CD4-positive, alpha-beta memory T cell (primary cell): ENCODE measurements at regions not wholly inside any gene's neighbourhood (a gene's known extent, or its start where the extent isn't known, plus 50 kb on each side); places are given as distances from the start of the nearest gene placed in this dataset.
"Not testable (repeated sequence)": the region's sequence is repeated elsewhere in the genome, so short reads cannot be mapped to it uniquely, and the experiment has no call there.

Experiments
- CTCF ChIA-PET: fragments of 350-600 bp; sonication (Branson Sonifier 250); formaldehyde crosslinking; loops from one replicate; lab custom pipeline; 2021; ENCODE audit warnings: inconsistent platforms; ENCODE audit not compliant: partially characterized antibody; lab: Charles Lee
- POLR2A ChIA-PET: fragments of 350-600 bp; sonication (Branson Sonifier 250); formaldehyde crosslinking; loops from one replicate; lab custom pipeline; 2021; ENCODE audit not compliant: partially characterized antibody; lab: Charles Lee
- DNase-seq, 5 donors: peaks; one replicate each; pipeline versions ENCODE4 v3.0.0 to v3.0.0-alpha.2; 2020 to 2022; ENCODE audit warnings: mixed read lengths in 1 of 5
- H3K27ac ChIP-seq: one replicate; pipeline ENCODE4 v1.7.0; 2013; ENCODE audit warnings: low read depth, low read length
- H3K27me3 ChIP-seq: 2 replicates; pipeline ENCODE4 v1.7.0; 2013; ENCODE audit warnings: mild to moderate bottlenecking, low read length, moderate library complexity; ENCODE audit not compliant: insufficient read depth
- H3K36me3 ChIP-seq: 2 replicates; pipeline ENCODE4 v1.7.0; 2013; ENCODE audit warnings: mild to moderate bottlenecking, low read length, moderate library complexity; ENCODE audit not compliant: insufficient read depth
- H3K4me1 ChIP-seq: 2 replicates; pipeline ENCODE4 v1.7.0; 2013; ENCODE audit warnings: mild to moderate bottlenecking, low read length, moderate library complexity; ENCODE audit not compliant: insufficient read depth
- H3K4me3 ChIP-seq, 2 donors: one replicate each; pipeline ENCODE4 v1.7.0; 2013; ENCODE audit warnings: low read length in 2 of 2, mild to moderate bottlenecking in 1 of 2
- H3K9me3 ChIP-seq, 2 donors: one replicate each; pipeline ENCODE4 v1.7.0; 2013; ENCODE audit warnings: low read length in 2 of 2, control low read depth in 1 of 2; ENCODE audit not compliant: control insufficient read depth in 1 of 2
- H3K27ac Mint-ChIP-seq, 7 donors: one replicate each; pipeline ENCODE4 v1.8.0; 2020 to 2021; ENCODE audit warnings: mixed read lengths in 7 of 7, mild to moderate bottlenecking in 6 of 7, inconsistent platforms in 3 of 7, moderate library complexity in 3 of 7
- H3K27me3 Mint-ChIP-seq, 2 donors: one replicate each; pipeline ENCODE4 v1.8.0; 2020 to 2021; ENCODE audit warnings: mixed read lengths in 2 of 2
- H3K36me3 Mint-ChIP-seq, 2 donors: one replicate each; pipeline ENCODE4 v1.8.0; 2020 to 2021; ENCODE audit warnings: mixed read lengths in 2 of 2, inconsistent platforms in 1 of 2, mild to moderate bottlenecking in 1 of 2
- H3K4me1 Mint-ChIP-seq, 4 donors: one replicate each; pipeline ENCODE4 v1.8.0; 2020 to 2021; ENCODE audit warnings: mixed read lengths in 4 of 4, mild to moderate bottlenecking in 1 of 4
- H3K4me3 Mint-ChIP-seq, 8 donors: one replicate each; pipeline ENCODE4 v1.8.0; 2020 to 2021; ENCODE audit warnings: mixed read lengths in 8 of 8, mild to moderate bottlenecking in 7 of 8, moderate library complexity in 6 of 8, inconsistent platforms in 3 of 8
- H3K9me3 Mint-ChIP-seq, 8 donors: one replicate each; pipeline ENCODE4 v1.8.0; 2020 to 2021; ENCODE audit warnings: mixed read lengths in 8 of 8, mild to moderate bottlenecking in 5 of 8, inconsistent platforms in 3 of 8, moderate library complexity in 1 of 8
- intact Hi-C: fragments of 100-400 bp; cut with micrococcal nuclease; formaldehyde crosslinking; loops from one replicate; pipeline ENCODE4 v1.15.1; 2023

DNA sequence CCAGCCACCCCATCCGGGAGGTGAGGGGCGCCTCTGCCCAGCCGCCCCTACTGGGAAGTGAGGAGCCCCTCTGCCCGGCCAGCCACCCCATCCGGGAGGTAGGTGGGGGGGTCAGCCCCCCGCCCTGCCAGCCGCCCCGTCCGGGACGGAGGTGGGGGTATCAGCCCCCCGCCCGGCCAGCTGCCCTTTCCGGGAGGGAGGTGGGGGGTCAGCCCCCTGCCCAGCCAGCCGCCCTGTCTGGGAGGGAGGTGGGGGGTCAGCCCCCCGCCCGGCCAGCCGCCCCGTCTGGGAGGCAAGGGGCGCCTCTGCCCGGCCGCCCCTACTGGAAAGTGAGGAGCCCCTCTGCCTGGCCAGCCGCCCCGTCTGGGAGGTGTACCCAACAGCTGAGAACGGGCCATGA is 299.4 kb upstream of the RORB start:
- CTCF ChIA-PET, intact Hi-C loops, H3K27ac ChIP-seq, H3K4me1 ChIP-seq, H3K4me1 Mint-ChIP-seq, H3K36me3 ChIP-seq, H3K9me3 ChIP-seq, H3K27ac Mint-ChIP-seq, H3K36me3 Mint-ChIP-seq, H3K27me3 Mint-ChIP-seq, H3K4me3 ChIP-seq, H3K4me3 Mint-ChIP-seq, H3K27me3 ChIP-seq, POLR2A ChIA-PET, DNase-seq: not testable (repeated sequence)
- H3K9me3 Mint-ChIP-seq, result peaks cover 0 to 14% (median 2%) of the 10 kb centered on the region in 8 donors

- Mint-ChIP-seq H3K9me3 (peaks cover 0 to 3% (median 0%) of the 10 kb centered on the region in 8 donors), H3K4me3 (no peak overlapping the region), H3K36me3 (no peaks in the 10 kb centered on the region), H3K27ac (no peak overlapping the region), H3K27me3 (no peaks in the 10 kb centered on the region), H3K4me1 (no peaks in the 10 kb centered on the region)
- DNase-seq, result no peak
- Histone ChIP-seq H3K4me1 (no peaks in the 10 kb centered on the region), H3K36me3 (no peaks in the 10 kb centered on the region), H3K4me3 (no peak overlapping the region), H3K27ac (no peak overlapping the region), H3K9me3 (no peaks in the 10 kb centered on the region), H3K27me3 (no peaks in the 10 kb centered on the region)
- POLR2A ChIA-PET, result no interaction called here
- CTCF ChIA-PET, result no interaction called here
- intact Hi-C loops, result no loop called here
Measured at GRCh38 chr9:74205056-74205455, 292.1 kb upstream of the RORB start.

- H3K27me3 Mint-ChIP-seq, result peaks cover 0 to 2% of the 10 kb centered on the region in 2 donors
- no peak overlapping the region for H3K4me3 ChIP-seq
- DNase-seq, result no peak
- H3K27ac Mint-ChIP-seq, result no peak overlapping the region
- no peaks in the 10 kb centered on the region for H3K36me3 ChIP-seq
- H3K9me3 ChIP-seq, result no peaks in the 10 kb centered on the region
- no peak overlapping the region for H3K4me3 Mint-ChIP-seq
- H3K9me3 Mint-ChIP-seq, result peaks cover 0 to 34% (median 7%) of the 10 kb centered on the region in 8 donors
- intact Hi-C loops, result no loop called here
- POLR2A ChIA-PET, result no interaction called here
- no peaks in the 10 kb centered on the region for H3K4me1 Mint-ChIP-seq
- CTCF ChIA-PET, result no interaction called here
- no peak overlapping the region for H3K27ac ChIP-seq
- no peaks in the 10 kb centered on the region for H3K4me1 ChIP-seq
- no peaks in the 10 kb centered on the region for H3K36me3 Mint-ChIP-seq
- H3K27me3 ChIP-seq, result no peaks in the 10 kb centered on the region
Measured at GRCh38 chr9:74218385-74219063, 278.6 kb upstream of the RORB start.

DNA sequence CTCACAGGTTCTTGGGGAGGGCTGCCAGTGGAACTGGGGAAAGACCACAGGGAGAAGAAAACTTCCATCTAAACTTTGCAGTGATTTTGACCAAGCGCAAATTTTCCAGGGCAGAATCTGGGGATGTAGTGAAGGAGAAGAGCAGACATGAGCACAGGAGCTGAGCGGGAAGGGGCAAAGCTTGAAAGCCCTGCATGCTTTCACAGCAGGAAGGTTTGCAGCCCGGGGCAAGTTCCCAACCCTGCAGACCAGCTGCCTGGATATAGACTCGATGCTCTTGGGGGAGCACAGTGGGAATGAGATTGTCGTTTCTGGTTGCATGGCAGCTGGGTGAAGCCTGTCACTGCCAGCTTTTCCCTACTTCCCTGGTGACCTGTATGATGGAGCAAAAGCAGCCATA is 276.8 kb upstream of the RORB start:
- no peaks in the 10 kb centered on the region for H3K36me3 Mint-ChIP-seq
- no peak overlapping the region for H3K27ac Mint-ChIP-seq

GRCh38 chr9:74236857-74237256 is 260.3 kb upstream of the RORB start:
- H3K27ac Mint-ChIP-seq, result no peak overlapping the region
- no peaks in the 10 kb centered on the region for H3K4me1 ChIP-seq
- H3K27me3 ChIP-seq, result no peaks in the 10 kb centered on the region
- peaks cover 1 to 22% (median 13%) of the 10 kb centered on the region in 8 donors for H3K9me3 Mint-ChIP-seq
- intact Hi-C loops, result no loop called here
- DNase-seq, result no peak
- ChIA-PET CTCF (no interaction called here), POLR2A (no interaction called here)
- no peaks in the 10 kb centered on the region for H3K9me3 ChIP-seq
- no peaks in the 10 kb centered on the region for H3K4me1 Mint-ChIP-seq
- peaks cover 0 to 1% of the 10 kb centered on the region in 2 donors for H3K36me3 Mint-ChIP-seq
- no peaks in the 10 kb centered on the region for H3K36me3 ChIP-seq
- no peaks in the 10 kb centered on the region for H3K27me3 Mint-ChIP-seq
- H3K4me3 Mint-ChIP-seq, result no peak overlapping the region
- H3K27ac ChIP-seq, result no peak overlapping the region
- H3K4me3 ChIP-seq, result no peak overlapping the region

More for the DNA sequence above, 276.8 kb upstream of the RORB start:
- ChIA-PET CTCF (no interaction called here), POLR2A (no interaction called here)
- H3K27me3 ChIP-seq, result no peaks in the 10 kb centered on the region
- Mint-ChIP-seq H3K27me3 (peaks cover 0 to 2% of the 10 kb centered on the region in 2 donors), H3K9me3 (peaks cover 0 to 34% (median 8%) of the 10 kb centered on the region in 8 donors), H3K4me1 (no peaks in the 10 kb centered on the region), H3K4me3 (no peak overlapping the region)
- no peak overlapping the region for H3K27ac ChIP-seq
- H3K36me3 ChIP-seq, result no peaks in the 10 kb centered on the region
- no peaks in the 10 kb centered on the region for H3K4me1 ChIP-seq
- DNase-seq, result no peak
- no peak overlapping the region for H3K4me3 ChIP-seq
- no peaks in the 10 kb centered on the region for H3K9me3 ChIP-seq
- intact Hi-C loops, result no loop called here

DNA sequence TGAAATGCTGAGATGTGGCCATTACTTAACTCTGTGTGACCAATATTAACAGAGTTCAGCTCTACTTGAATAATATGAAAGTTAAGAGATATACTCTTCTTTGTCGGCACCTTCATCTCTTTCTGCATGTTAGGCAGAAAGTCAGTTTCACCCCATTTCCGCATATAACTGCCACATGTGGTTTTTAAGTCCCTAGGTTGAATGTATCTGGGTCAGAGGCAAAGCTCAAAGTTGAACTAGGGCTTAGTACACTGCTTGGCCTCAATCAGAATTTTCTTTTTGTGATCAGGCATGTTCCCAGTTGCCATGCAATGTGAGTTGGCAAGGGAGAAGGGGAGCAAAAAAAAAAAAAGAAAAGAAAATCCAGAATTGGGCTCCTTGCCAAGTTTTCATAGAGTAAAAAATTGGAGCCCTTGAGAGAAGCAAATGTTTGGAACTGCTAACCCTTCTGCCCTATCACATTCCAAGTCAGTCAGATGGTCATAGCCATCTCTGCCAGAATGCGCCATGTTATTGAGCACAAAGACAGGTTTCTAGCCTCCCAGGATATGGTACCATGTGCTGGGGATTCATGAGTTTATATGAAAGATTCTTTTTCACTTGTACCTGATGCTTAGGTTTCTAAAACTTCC is 251.2 kb upstream of the RORB start:
- Histone ChIP-seq H3K4me1 (peaks cover 11% of the 10 kb centered on the region), H3K4me3 (no peak overlapping the region), H3K27ac (no peak overlapping the region), H3K27me3 (no peaks in the 10 kb centered on the region), H3K9me3 (no peaks in the 10 kb centered on the region), H3K36me3 (no peaks in the 10 kb centered on the region)
- Mint-ChIP-seq H3K4me1 (peaks cover 6 to 15% (median 9%) of the 10 kb centered on the region in 4 donors), H3K36me3 (no peaks in the 10 kb centered on the region), H3K9me3 (peaks cover 0 to 17% (median 6%) of the 10 kb centered on the region in 8 donors), H3K27me3 (no peaks in the 10 kb centered on the region), H3K4me3 (peak overlapping the region in 4 of 8 donors; percentile 17 to 59 (median 36)), H3K27ac (peak overlapping the region in 6 of 7 donors; percentile 46 to 81 (median 62))
- DNase-seq, result peak; percentile 2 to 57 (median 35)
- CTCF ChIA-PET, result no interaction called here
- POLR2A ChIA-PET, result interaction anchor here (0.7 kb wide), 1 partner anchor 39 kb away, joined by 3 read pairs; no protein-coding TSS in a partner anchor
- intact Hi-C loops, result no loop called here

- Histone ChIP-seq H3K27ac (no peak overlapping the region), H3K27me3 (no peaks in the 10 kb centered on the region), H3K4me3 (no peak overlapping the region), H3K36me3 (no peaks in the 10 kb centered on the region), H3K9me3 (no peaks in the 10 kb centered on the region), H3K4me1 (no peaks in the 10 kb centered on the region)
- Mint-ChIP-seq H3K4me3 (no peak overlapping the region), H3K27me3 (no peaks in the 10 kb centered on the region), H3K9me3 (peaks cover 0 to 3% (median 0%) of the 10 kb centered on the region in 8 donors), H3K36me3 (no peaks in the 10 kb centered on the region), H3K4me1 (no peaks in the 10 kb centered on the region), H3K27ac (no peak overlapping the region)
- DNase-seq, result no peak
- ChIA-PET POLR2A (no interaction called here), CTCF (no interaction called here)
- intact Hi-C loops, result no loop called here
Measured at GRCh38 chr9:74255489-74255984, 241.6 kb upstream of the RORB start.
